DND-41 (cell line): ENCODE measurements at regions not wholly inside any gene's neighbourhood (a gene's known extent, or its start where the extent isn't known, plus 50 kb on each side); places are given as distances from the start of the nearest gene placed in this dataset.

ENCODE experiments used
- ATAC-seq: fragments of 200-7000 bp; cut with Tn5 transposase; 3 replicates; pipeline ENCODE4 v1.9.1; 2021; ENCODE audit warnings: low read depth; ENCODE audit not compliant: insufficient read depth
- DNase-seq: peaks from one replicate; pipeline ENCODE4 v3.0.0-alpha.2; 2020
- H2AFZ ChIP-seq: 2 replicates; pipeline ENCODE4 v1.6.0; 2012; ENCODE audit warnings: low read depth, low read length
- H3K27ac ChIP-seq: 2 replicates; pipeline ENCODE4 v1.5.1; 2012; ENCODE audit warnings: low read length, inconsistent platforms
- H3K27me3 ChIP-seq: fragments of 200-600 bp; sonication (generic); 2 replicates; pipeline ENCODE4 v1.6.0; 2012; ENCODE audit warnings: low read length, mild to moderate bottlenecking, inconsistent platforms; ENCODE audit not compliant: insufficient read depth, poor library complexity
- H3K36me3 ChIP-seq: 2 replicates; pipeline ENCODE4 v1.5.1; 2012; ENCODE audit warnings: low read length, inconsistent platforms; ENCODE audit not compliant: insufficient read depth
- H3K4me1 ChIP-seq: 2 replicates; pipeline ENCODE4 v1.5.1; 2012; ENCODE audit warnings: mild to moderate bottlenecking, low read length; ENCODE audit not compliant: insufficient read depth
- H3K4me2 ChIP-seq: 2 replicates; pipeline ENCODE4 v1.6.0; 2012; ENCODE audit warnings: mild to moderate bottlenecking, moderate library complexity, low read length, inconsistent platforms; ENCODE audit not compliant: insufficient read depth
- H3K4me3 ChIP-seq, 2 experiments: fragments of 200-600 bp in 1 of 2; shearing (Covaris generic) in 1 of 2; 2 replicates each; pipeline ENCODE4 v1.5.1; 2012 to 2016; ENCODE audit warnings: inconsistent platforms in 2 of 2, low read length in 2 of 2, mild to moderate bottlenecking in 2 of 2, low read depth in 1 of 2, moderate library complexity in 1 of 2
- H3K79me2 ChIP-seq: 2 replicates; pipeline ENCODE4 v1.6.0; 2012; ENCODE audit warnings: low read length, inconsistent platforms; ENCODE audit not compliant: insufficient read depth
- H3K9ac ChIP-seq: 2 replicates; pipeline ENCODE4 v1.6.0; 2012; ENCODE audit warnings: low read depth, mild to moderate bottlenecking, inconsistent platforms, low read length, moderate library complexity
- H3K9me3 ChIP-seq: 2 replicates; pipeline ENCODE4 v1.5.1; 2012; ENCODE audit warnings: low read length, moderate library complexity, mild to moderate bottlenecking, inconsistent platforms; ENCODE audit not compliant: insufficient read depth, severe bottlenecking
- H4K20me1 ChIP-seq: 2 replicates; pipeline ENCODE4 v1.6.0; 2012; ENCODE audit warnings: low read length; ENCODE audit not compliant: insufficient read depth
- CTCF ChIP-seq: IDR thresholded peaks from 2 replicates; pipeline ENCODE4 v1.5.1; 2012; ENCODE audit warnings: borderline replicate concordance, low read length, moderate library complexity, mild to moderate bottlenecking; ENCODE audit not compliant: poor library complexity, severe bottlenecking; ENCODE audit errors: extremely low read depth
- EZH2 ChIP-seq: IDR thresholded peaks from 3 replicates; pipeline ENCODE4 v1.6.1; 2012; ENCODE audit warnings: borderline replicate concordance, low read depth, mild to moderate bottlenecking, moderate library complexity, low read length, inconsistent platforms; ENCODE audit not compliant: severe bottlenecking

GRCh38 chr12:22924391-22924790 lies 299.4 kb downstream of the ETNK1 start:
- Histone ChIP-seq H3K36me3 (no peaks in the 10 kb centered on the region), H3K27me3 (peaks cover 3% of the 10 kb centered on the region), H3K79me2 (no peaks in the 10 kb centered on the region), H3K9ac (no peak overlapping the region), H3K4me3 (no peak overlapping the region), H3K27ac (no peak overlapping the region), H3K4me1 (no peaks in the 10 kb centered on the region), H3K4me2 (no peak overlapping the region), H2AFZ (no peak overlapping the region), H4K20me1 (no peaks in the 10 kb centered on the region), H3K9me3 (no peaks in the 10 kb centered on the region)
- ATAC-seq (no peak), DNase-seq (no peak)
- TF ChIP-seq EZH2 (no peak), CTCF (no peak)

- no peak overlapping the region for H3K4me3 ChIP-seq
- H2AFZ ChIP-seq, result no peak overlapping the region
- no peak overlapping the region for H3K9ac ChIP-seq
- H3K27ac ChIP-seq, result no peak overlapping the region
- ATAC-seq, result no peak
- H3K27me3 ChIP-seq, result no peaks in the 10 kb centered on the region
- H3K79me2 ChIP-seq, result no peaks in the 10 kb centered on the region
- H3K4me2 ChIP-seq, result no peak overlapping the region
- no peaks in the 10 kb centered on the region for H3K4me1 ChIP-seq
- TF ChIP-seq EZH2 (no peak), CTCF (no peak)
- no peaks in the 10 kb centered on the region for H3K36me3 ChIP-seq
- DNase-seq, result no peak
- H3K9me3 ChIP-seq, result no peaks in the 10 kb centered on the region
- H4K20me1 ChIP-seq, result no peaks in the 10 kb centered on the region
Measured at GRCh38 chr12:22925623-22926022, 300.7 kb downstream of the ETNK1 start.

- Histone ChIP-seq H2AFZ (no peak overlapping the region), H3K27me3 (no peaks in the 10 kb centered on the region), H3K9me3 (no peaks in the 10 kb centered on the region), H3K79me2 (no peaks in the 10 kb centered on the region), H3K4me1 (no peaks in the 10 kb centered on the region), H4K20me1 (no peaks in the 10 kb centered on the region), H3K4me3 (no peak overlapping the region), H3K27ac (no peak overlapping the region), H3K4me2 (no peak overlapping the region), H3K36me3 (no peaks in the 10 kb centered on the region), H3K9ac (no peak overlapping the region)
- ATAC-seq, result no peak
- TF ChIP-seq CTCF (no peak), EZH2 (no peak)
- no peak for DNase-seq
Measured at GRCh38 chr12:22932431-22932830, 307.5 kb downstream of the ETNK1 start.

- no peaks in the 10 kb centered on the region for H4K20me1 ChIP-seq
- TF ChIP-seq EZH2 (no peak), CTCF (no peak)
- no peak overlapping the region for H3K4me2 ChIP-seq
- no peak for ATAC-seq
- H3K36me3 ChIP-seq, result no peaks in the 10 kb centered on the region
- no peak overlapping the region for H3K27ac ChIP-seq
- H3K4me3 ChIP-seq, result no peak overlapping the region
- H3K9me3 ChIP-seq, result no peaks in the 10 kb centered on the region
- DNase-seq, result no peak
- H2AFZ ChIP-seq, result no peak overlapping the region
- H3K79me2 ChIP-seq, result no peaks in the 10 kb centered on the region
- no peaks in the 10 kb centered on the region for H3K27me3 ChIP-seq
- H3K9ac ChIP-seq, result no peak overlapping the region
- H3K4me1 ChIP-seq, result no peaks in the 10 kb centered on the region
Measured at GRCh38 chr12:22935090-22935489, 310.1 kb downstream of the ETNK1 start.
